Keratinocyte (primary cell): ENCODE measurements at regions not wholly inside any gene's neighbourhood (a gene's known extent, or its start where the extent isn't known, plus 50 kb on each side); places are given as distances from the start of the nearest gene placed in this dataset.

Source experiments
- DNase-seq: peaks from one replicate; pipeline ENCODE4 v3.0.0-alpha.2; 2011; ENCODE audit warnings: low read depth, missing footprints, low spot score
- FAIRE-seq: peaks from 2 replicates; lab custom pipeline; 2011; peaks lifted over from hg19 to GRCh38; lab: Jason Lieb, UNC
- H2AFZ ChIP-seq: 2 replicates; pipeline ENCODE4 v1.6.0; 2012; ENCODE audit warnings: low read length, control low read depth, inconsistent platforms; ENCODE audit not compliant: control insufficient read depth
- H3K27ac ChIP-seq: 2 replicates; pipeline ENCODE4 v1.5.1; 2011; ENCODE audit warnings: low read length; ENCODE audit not compliant: control insufficient read depth, insufficient read depth
- H3K27me3 ChIP-seq: 3 replicates; pipeline ENCODE4 v1.6.0; 2011; ENCODE audit warnings: low read length; ENCODE audit not compliant: control insufficient read depth, insufficient read depth; ENCODE audit errors: extremely low read depth
- H3K36me3 ChIP-seq, 2 experiments: 2 replicates in 1 of 2; 3 replicates in 1 of 2; pipeline ENCODE4 v1.5.1; 2011; ENCODE audit warnings: low read length in 2 of 2, mild to moderate bottlenecking in 1 of 2; ENCODE audit not compliant: control insufficient read depth in 2 of 2, insufficient read depth in 2 of 2; ENCODE audit errors: extremely low read depth in 1 of 2
- H3K4me1 ChIP-seq: 3 replicates; pipeline ENCODE4 v1.5.1; 2011; ENCODE audit warnings: low read length; ENCODE audit not compliant: control insufficient read depth, insufficient read depth; ENCODE audit errors: extremely low read depth
- H3K4me2 ChIP-seq: 3 replicates; pipeline ENCODE4 v1.6.0; 2011; ENCODE audit warnings: low read depth, low read length; ENCODE audit not compliant: control insufficient read depth, insufficient read depth; ENCODE audit errors: extremely low read depth
- H3K4me3 ChIP-seq, 3 experiments: fragments of 200-600 bp in 1 of 3; sonication (generic) in 1 of 3; 2 replicates in 2 of 3; 3 replicates in 1 of 3; pipeline ENCODE4 v1.5.1; 2011 to 2016; ENCODE audit warnings: low read length in 3 of 3, mild to moderate bottlenecking in 3 of 3, control low read depth in 2 of 3, inconsistent platforms in 1 of 3, low read depth in 1 of 3, mixed read lengths in 1 of 3, mixed run types in 1 of 3, moderate library complexity in 1 of 3; ENCODE audit not compliant: control insufficient read depth in 2 of 3, insufficient read depth in 2 of 3; ENCODE audit errors: extremely low read depth in 1 of 3
- H3K79me2 ChIP-seq: 2 replicates; pipeline ENCODE4 v1.6.0; 2012; ENCODE audit warnings: low read length; ENCODE audit not compliant: control insufficient read depth, insufficient read depth
- H3K9ac ChIP-seq: 3 replicates; pipeline ENCODE4 v1.6.0; 2011; ENCODE audit warnings: low read length; ENCODE audit not compliant: control insufficient read depth, insufficient read depth; ENCODE audit errors: extremely low read depth
- H3K9me1 ChIP-seq: 3 replicates; pipeline ENCODE4 v1.6.0; 2011; ENCODE audit warnings: low read length; ENCODE audit not compliant: control insufficient read depth, insufficient read depth; ENCODE audit errors: extremely low read depth
- H3K9me3 ChIP-seq: 2 replicates; pipeline ENCODE4 v1.5.1; 2012; ENCODE audit warnings: low read depth, low read length; ENCODE audit not compliant: control insufficient read depth
- H4K20me1 ChIP-seq: 3 replicates; pipeline ENCODE4 v1.6.0; 2011; ENCODE audit warnings: low read length; ENCODE audit not compliant: control insufficient read depth, insufficient read depth; ENCODE audit errors: extremely low read depth
- CTCF ChIP-seq, 3 experiments: IDR thresholded peaks in 1 of 3; conservative IDR thresholded peaks in 1 of 3; optimal IDR thresholded peaks in 1 of 3; 2 replicates in 2 of 3; 3 replicates in 1 of 3; pipeline versions ENCODE3 to v1.5.1; 2011; ENCODE audit warnings: low read length in 3 of 3, mild to moderate bottlenecking in 3 of 3, moderate library complexity in 2 of 3, control low read depth in 1 of 3, inconsistent platforms in 1 of 3; ENCODE audit not compliant: insufficient read depth in 2 of 3; ENCODE audit errors: extremely low read depth in 1 of 3
- EZH2 ChIP-seq: IDR thresholded peaks from one replicate; pipeline ENCODE4 v1.6.1; 2012; ENCODE audit warnings: inconsistent platforms, mild to moderate bottlenecking, low read length, moderate library complexity
- dilution Hi-C: fragments of 300-500 bp; cut with MboI; formaldehyde crosslinking; loops from one replicate; pipeline ENCODE4 v1.7.0; 2020; ENCODE audit warnings: low sequenced_read_pairs; ENCODE audit not compliant: extremely low pct_ligation_motif_present

- H2AFZ ChIP-seq = no peak overlapping the region
- H3K27ac ChIP-seq = no peak overlapping the region
- H4K20me1 ChIP-seq = no peaks in the 10 kb centered on the region
- no peaks in the 10 kb centered on the region for H3K9me3 ChIP-seq
- FAIRE-seq = no peak
- no peak overlapping the region for H3K9ac ChIP-seq
- DNase-seq = no peak
- H3K4me1 ChIP-seq = no peaks in the 10 kb centered on the region
- dilution Hi-C loops = no loop called here
- H3K36me3 ChIP-seq = no peaks in the 10 kb centered on the region
- H3K9me1 ChIP-seq = no peaks in the 10 kb centered on the region
- no peaks in the 10 kb centered on the region for H3K79me2 ChIP-seq
- TF ChIP-seq EZH2 (no peak), CTCF (optimal IDR thresholded peaks at IDR 0.05 in 1 of 3, IDR thresholded peaks at IDR 0.05 in 1 of 3, conservative IDR thresholded peaks at IDR 0.05 in 1 of 3; ENCODE audit: extremely low read depth in 1 of 3, insufficient read depth in 2 of 3, low read length in 3 of 3) (no peak)
- H3K27me3 ChIP-seq = no peaks in the 10 kb centered on the region
- H3K4me3 ChIP-seq = no peak overlapping the region
- H3K4me2 ChIP-seq = no peak overlapping the region
Observed at GRCh38 chr3:102105193-102105592, 255.9 kb downstream of the NFKBIZ start.

GRCh38 chr3:102106416-102107097 is 257.2 kb downstream of the NFKBIZ start:
- FAIRE-seq (no peak), DNase-seq (no peak)
- H3K9me1 ChIP-seq = no peaks in the 10 kb centered on the region
- H4K20me1 ChIP-seq = no peaks in the 10 kb centered on the region
- H3K27me3 ChIP-seq = no peaks in the 10 kb centered on the region
- no peaks in the 10 kb centered on the region for H3K79me2 ChIP-seq
- no peak overlapping the region for H3K9ac ChIP-seq
- no peak overlapping the region for H2AFZ ChIP-seq
- no peak overlapping the region for H3K4me3 ChIP-seq
- no peaks in the 10 kb centered on the region for H3K9me3 ChIP-seq
- no peak overlapping the region for H3K27ac ChIP-seq
- no peak overlapping the region for H3K4me2 ChIP-seq
- dilution Hi-C loops = no loop called here
- no peaks in the 10 kb centered on the region for H3K4me1 ChIP-seq
- TF ChIP-seq EZH2 (no peak), CTCF (optimal IDR thresholded peaks at IDR 0.05 in 1 of 3, IDR thresholded peaks at IDR 0.05 in 1 of 3, conservative IDR thresholded peaks at IDR 0.05 in 1 of 3; ENCODE audit: extremely low read depth in 1 of 3, insufficient read depth in 2 of 3, low read length in 3 of 3) (no peak)
- no peaks in the 10 kb centered on the region for H3K36me3 ChIP-seq
